SK-N-SH (cell line): ENCODE measurements at regions not wholly inside any gene's neighbourhood (a gene's known extent, or its start where the extent isn't known, plus 50 kb on each side); places are given as distances from the start of the nearest gene placed in this dataset.

ENCODE experiments used
- CTCF ChIP-seq: fragments of 200-600 bp; sonication (generic); IDR thresholded peaks from 2 replicates; pipeline ENCODE4 v1.6.1; 2017; ENCODE audit warnings: antibody characterized with exemption, mild to moderate bottlenecking, moderate library complexity
- JUND ChIP-seq: IDR thresholded peaks from 2 replicates; pipeline ENCODE4 v1.4.0; 2012
- SMC3 ChIP-seq: IDR thresholded peaks from 2 replicates; pipeline ENCODE4 v1.6.1; 2012; ENCODE audit warnings: low read depth, low read length, improper control_type of control experiment
- TCF12 ChIP-seq: IDR thresholded peaks from 2 replicates; pipeline ENCODE4 v1.4.0; 2012

GRCh38 chr22:49688516-49689254, 139.0 kb downstream of the BRD1 start:
- TF ChIP-seq SMC3 (no peak), CTCF (no peak), TCF12 (no peak), JUND (no peak)
